Stomach smooth muscle (tissue), 2 donors: ENCODE measurements at regions not wholly inside any gene's neighbourhood (a gene's known extent, or its start where the extent isn't known, plus 50 kb on each side); places are given as distances from the start of the nearest gene placed in this dataset.

ENCODE experiments used
- H3K27ac ChIP-seq: one replicate; pipeline ENCODE4 v1.7.0; 2013; ENCODE audit warnings: mild to moderate bottlenecking, low read length, inconsistent platforms
- H3K27me3 ChIP-seq, 2 donors: one replicate each; pipeline ENCODE4 v1.7.0; 2013; ENCODE audit warnings: low read length in 2 of 2; ENCODE audit not compliant: insufficient read depth in 2 of 2, control insufficient read depth in 1 of 2
- H3K36me3 ChIP-seq, 2 donors: one replicate each; pipeline ENCODE4 v1.7.0; 2013; ENCODE audit warnings: low read length in 2 of 2; ENCODE audit not compliant: control insufficient read depth in 2 of 2, insufficient read depth in 2 of 2
- H3K4me1 ChIP-seq: one replicate; pipeline ENCODE4 v1.7.0; 2013; ENCODE audit warnings: low read length; ENCODE audit not compliant: control insufficient read depth, insufficient read depth
- H3K4me3 ChIP-seq, 2 donors: one replicate each; pipeline ENCODE4 v1.7.0; 2013; ENCODE audit warnings: low read length in 2 of 2
- H3K9ac ChIP-seq, 2 donors: one replicate each; pipeline ENCODE4 v1.7.0; 2013; ENCODE audit warnings: low read length in 2 of 2, mild to moderate bottlenecking in 1 of 2
- H3K9me3 ChIP-seq, 2 donors: one replicate each; pipeline ENCODE4 v1.7.0; 2013; ENCODE audit warnings: low read length in 2 of 2; ENCODE audit not compliant: control insufficient read depth in 2 of 2
- donor health status: healthy.
- donor health status: Pancreatic carcinoma.

DNA sequence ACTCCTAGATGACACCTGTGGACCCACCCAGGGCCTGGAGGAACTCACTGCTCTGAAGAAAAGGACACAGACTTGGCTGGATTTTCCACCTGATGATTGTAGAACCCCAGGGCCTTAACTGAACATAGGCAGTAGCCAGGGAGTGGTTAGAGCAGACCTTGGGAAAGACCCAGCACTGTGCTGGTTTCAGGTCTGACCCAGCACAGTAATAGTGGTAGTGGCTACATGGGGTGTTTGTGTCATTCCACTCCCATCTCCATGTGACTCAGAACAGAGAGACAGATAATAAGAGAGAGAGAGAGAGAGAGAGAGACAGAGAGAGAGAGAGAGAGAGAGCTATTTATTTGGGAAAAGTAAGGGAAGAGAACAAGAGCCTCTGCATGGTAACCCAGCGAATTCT is 239.1 kb upstream of the MEOX2 start:
- Histone ChIP-seq H3K9me3 (no peaks in the 10 kb centered on the region), H3K4me3 (no peak overlapping the region), H3K9ac (no peak overlapping the region), H3K4me1 (no peaks in the 10 kb centered on the region), H3K36me3 (no peaks in the 10 kb centered on the region), H3K27ac (no peak overlapping the region), H3K27me3 (no peaks in the 10 kb centered on the region)

DNA sequence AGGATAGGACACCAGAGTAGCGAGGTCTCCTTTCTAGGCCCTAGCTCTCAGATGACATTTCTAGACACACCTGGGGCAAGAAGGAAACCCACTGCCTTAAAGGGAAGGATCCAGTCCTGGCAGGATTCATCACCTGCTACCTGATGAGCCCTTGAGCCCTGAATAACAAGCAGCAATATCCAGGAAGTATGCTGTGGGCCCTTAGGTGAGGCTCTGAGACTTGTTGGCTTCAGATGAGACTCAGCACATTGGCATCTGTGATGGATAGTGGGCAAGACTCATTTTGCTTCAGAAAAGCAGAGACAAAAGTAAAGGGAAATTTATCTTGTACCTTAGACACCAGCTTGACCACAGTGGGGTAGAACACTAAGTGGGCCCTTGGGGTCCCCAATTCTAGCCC is 238.4 kb upstream of the MEOX2 start:
- Histone ChIP-seq H3K9ac (no peak overlapping the region), H3K9me3 (no peaks in the 10 kb centered on the region), H3K4me1 (no peaks in the 10 kb centered on the region), H3K4me3 (no peak overlapping the region), H3K27me3 (no peaks in the 10 kb centered on the region), H3K27ac (no peak overlapping the region), H3K36me3 (no peaks in the 10 kb centered on the region)

DNA sequence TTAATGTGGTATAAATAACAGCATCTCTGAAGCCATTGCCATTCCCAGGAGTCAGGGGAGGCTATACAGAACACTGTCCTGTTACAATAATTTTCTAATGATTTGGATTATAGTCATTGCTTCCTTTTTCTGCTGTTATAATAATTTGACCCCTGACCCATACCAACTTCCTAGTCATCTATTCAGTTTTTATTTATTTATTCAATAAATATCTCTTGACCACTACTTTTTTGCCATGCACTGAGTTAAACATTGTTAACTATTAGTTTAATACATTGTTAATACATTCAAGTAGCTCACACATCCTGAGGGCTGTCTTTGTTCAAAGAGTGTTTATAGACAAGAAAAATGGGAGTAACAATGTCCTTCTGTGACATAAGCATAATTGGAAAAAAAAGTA is 235.5 kb upstream of the MEOX2 start:
- H3K36me3 ChIP-seq, result no peaks in the 10 kb centered on the region
- no peak overlapping the region for H3K27ac ChIP-seq
- H3K4me1 ChIP-seq, result no peaks in the 10 kb centered on the region
- no peaks in the 10 kb centered on the region for H3K27me3 ChIP-seq
- no peak overlapping the region for H3K9ac ChIP-seq
- H3K4me3 ChIP-seq, result no peak overlapping the region
- no peaks in the 10 kb centered on the region for H3K9me3 ChIP-seq

DNA sequence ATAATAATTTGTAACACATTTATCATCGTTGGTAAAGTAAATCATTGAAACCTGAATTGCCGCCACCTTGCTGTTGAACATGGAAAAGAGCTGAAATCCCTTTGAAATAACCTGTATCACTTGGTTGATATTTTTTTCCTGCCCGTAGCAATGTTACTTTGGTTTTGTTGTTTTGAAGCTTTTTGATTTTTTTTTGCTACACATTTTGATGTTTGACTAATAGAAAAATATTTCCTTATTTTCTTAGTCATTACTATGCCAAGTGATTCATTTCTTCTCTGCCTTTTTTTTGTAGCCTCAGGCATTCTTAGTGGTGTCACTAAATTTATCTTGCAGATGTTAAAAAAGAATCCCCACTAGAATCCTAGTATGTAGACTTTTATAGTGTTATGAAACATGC is 235.1 kb upstream of the MEOX2 start:
- no peak overlapping the region for H3K4me3 ChIP-seq
- H3K9ac ChIP-seq, result no peak overlapping the region
- H3K4me1 ChIP-seq, result no peaks in the 10 kb centered on the region
- H3K9me3 ChIP-seq, result no peaks in the 10 kb centered on the region
- H3K27ac ChIP-seq, result no peak overlapping the region
- H3K36me3 ChIP-seq, result no peaks in the 10 kb centered on the region
- H3K27me3 ChIP-seq, result no peaks in the 10 kb centered on the region

DNA sequence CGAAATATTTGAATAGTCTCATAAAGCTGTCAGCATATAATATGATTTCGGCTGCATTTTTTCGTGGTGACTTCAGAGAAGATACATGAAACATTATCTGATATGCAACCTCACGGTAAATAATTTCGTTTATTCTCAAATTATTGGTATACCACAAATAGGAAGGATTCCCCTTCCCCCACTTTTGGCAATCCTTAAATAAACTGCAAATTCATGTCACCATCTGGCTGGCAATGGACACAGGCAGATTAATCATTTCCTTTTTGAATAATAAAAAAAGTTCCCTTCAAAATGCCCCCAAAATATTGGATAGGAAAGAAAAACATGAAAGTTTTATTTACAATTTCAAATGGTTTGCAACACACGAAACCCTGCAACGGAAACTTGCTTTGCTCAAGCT is 234.5 kb upstream of the MEOX2 start:
- Histone ChIP-seq H3K27me3 (no peaks in the 10 kb centered on the region), H3K4me1 (peaks cover 2% of the 10 kb centered on the region), H3K27ac (no peak overlapping the region), H3K9me3 (no peaks in the 10 kb centered on the region), H3K4me3 (no peak overlapping the region), H3K9ac (no peak overlapping the region), H3K36me3 (no peaks in the 10 kb centered on the region)

DNA sequence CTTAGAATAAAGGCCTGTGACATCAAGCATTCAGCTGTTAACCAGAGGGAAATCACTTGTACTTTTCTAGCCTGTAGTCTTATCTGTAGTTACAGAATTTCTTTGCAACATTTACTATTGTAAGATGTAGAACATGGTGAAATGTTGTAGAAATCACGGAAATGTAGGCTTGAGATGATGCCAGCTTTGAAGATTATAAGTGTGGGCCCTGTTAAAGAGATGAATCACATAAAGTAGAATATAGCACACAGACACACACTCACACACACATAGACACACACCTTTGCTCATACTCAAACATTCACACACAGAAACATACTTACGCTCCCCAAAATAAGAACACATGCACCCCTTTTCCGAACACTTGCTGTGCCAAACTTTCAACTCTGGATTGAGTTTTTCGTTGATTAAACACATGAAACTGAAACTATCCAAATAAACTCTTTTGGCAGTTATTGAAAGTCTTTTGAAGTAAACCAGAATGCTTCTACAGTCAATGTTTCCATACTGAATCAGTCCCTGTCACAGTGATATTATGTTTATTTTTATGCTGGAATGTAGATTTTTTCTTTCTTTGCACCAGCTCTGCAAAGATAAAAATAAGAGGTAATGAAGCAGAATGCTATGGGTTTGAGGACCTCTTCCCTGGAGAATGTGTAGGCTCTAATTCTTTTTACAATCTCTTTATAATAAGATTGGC is 230.3 kb upstream of the MEOX2 start:
- no peaks in the 10 kb centered on the region for H3K27me3 ChIP-seq
- no peaks in the 10 kb centered on the region for H3K36me3 ChIP-seq
- H3K9me3 ChIP-seq, result no peaks in the 10 kb centered on the region
- H3K27ac ChIP-seq, result no peak overlapping the region
- peak overlapping the region; percentile 30 to 41 for H3K4me3 ChIP-seq
- no peak overlapping the region for H3K9ac ChIP-seq
- H3K4me1 ChIP-seq, result peaks cover 2% of the 10 kb centered on the region

DNA sequence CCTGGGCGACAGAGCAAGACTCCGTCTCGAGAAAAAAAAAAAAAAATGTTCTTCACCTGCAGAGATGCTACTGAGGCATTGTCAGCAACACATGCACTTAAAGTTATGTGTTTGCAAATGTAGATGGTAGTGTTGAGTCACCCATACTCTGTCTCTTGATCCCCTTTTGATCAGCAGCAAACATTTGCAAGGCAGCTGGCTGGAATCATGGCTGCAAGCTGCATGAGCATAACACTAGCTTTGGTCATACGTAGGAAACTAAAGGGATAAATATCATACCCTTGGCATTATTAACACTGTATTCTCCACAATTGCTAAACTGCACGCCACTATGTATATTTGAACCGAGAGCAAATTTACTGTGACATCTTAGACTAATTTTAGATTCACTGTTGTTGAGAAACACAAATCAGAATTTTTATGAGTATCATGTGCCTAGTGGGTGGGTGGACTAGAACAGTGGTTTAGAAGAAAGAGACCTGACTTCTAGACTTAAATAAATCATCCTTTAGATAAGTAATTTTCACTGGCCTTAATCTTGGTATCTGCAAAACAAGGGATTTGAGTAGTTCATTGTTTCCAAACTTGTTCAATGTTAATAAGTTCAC is 229.3 kb upstream of the MEOX2 start:
- H3K36me3 ChIP-seq, result no peaks in the 10 kb centered on the region
- no peak overlapping the region for H3K27ac ChIP-seq
- H3K27me3 ChIP-seq, result no peaks in the 10 kb centered on the region
- H3K9ac ChIP-seq, result no peak overlapping the region
- H3K9me3 ChIP-seq, result no peaks in the 10 kb centered on the region
- H3K4me1 ChIP-seq, result peaks cover 2% of the 10 kb centered on the region
- no peak overlapping the region for H3K4me3 ChIP-seq

DNA sequence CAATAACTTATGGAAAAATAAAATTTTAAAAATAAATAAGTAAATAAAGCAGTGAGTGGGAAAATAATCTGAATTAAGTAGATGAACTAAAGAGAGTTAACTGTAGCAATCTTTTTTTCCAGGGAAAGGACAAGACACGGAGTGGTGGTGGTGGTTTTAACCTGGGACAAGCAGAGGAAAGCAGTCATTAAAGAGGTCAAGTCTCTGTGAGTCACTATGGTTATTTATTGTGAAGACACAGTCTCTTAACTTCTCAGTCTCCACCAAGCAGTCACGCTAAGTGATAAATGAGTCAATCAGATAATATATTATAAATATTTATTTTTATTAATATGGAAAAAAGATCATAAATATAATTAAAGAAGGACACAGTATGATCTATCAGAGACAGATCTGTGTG is 228.1 kb upstream of the MEOX2 start:
- Histone ChIP-seq H3K9me3 (no peaks in the 10 kb centered on the region), H3K9ac (no peak overlapping the region), H3K4me3 (no peak overlapping the region), H3K4me1 (peaks cover 2% of the 10 kb centered on the region), H3K36me3 (no peaks in the 10 kb centered on the region), H3K27ac (no peak overlapping the region), H3K27me3 (no peaks in the 10 kb centered on the region)

DNA sequence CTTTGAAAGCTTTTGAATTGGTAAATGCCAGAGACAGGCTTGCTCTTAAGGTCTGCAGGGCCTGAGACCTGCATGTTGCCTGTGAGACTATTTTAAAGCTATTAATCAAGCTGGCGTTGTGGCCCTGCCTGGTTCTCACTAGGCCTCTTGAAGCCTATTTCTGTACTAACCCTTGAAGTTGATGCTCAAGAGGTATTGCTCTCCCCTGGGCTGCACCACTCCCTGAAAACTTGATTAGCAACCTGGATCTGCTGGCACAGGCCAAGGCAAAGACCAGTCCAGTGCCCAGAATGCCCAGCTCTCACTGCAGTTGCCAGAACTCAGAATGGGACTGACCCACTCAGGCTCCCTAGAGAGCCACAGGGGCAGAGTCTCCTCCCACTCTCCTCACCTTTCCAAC is 220.0 kb upstream of the MEOX2 start:
- Histone ChIP-seq H3K27ac (no peak overlapping the region), H3K36me3 (no peaks in the 10 kb centered on the region), H3K9ac (no peak overlapping the region), H3K9me3 (no peaks in the 10 kb centered on the region), H3K27me3 (no peaks in the 10 kb centered on the region), H3K4me3 (no peak overlapping the region), H3K4me1 (no peaks in the 10 kb centered on the region)

DNA sequence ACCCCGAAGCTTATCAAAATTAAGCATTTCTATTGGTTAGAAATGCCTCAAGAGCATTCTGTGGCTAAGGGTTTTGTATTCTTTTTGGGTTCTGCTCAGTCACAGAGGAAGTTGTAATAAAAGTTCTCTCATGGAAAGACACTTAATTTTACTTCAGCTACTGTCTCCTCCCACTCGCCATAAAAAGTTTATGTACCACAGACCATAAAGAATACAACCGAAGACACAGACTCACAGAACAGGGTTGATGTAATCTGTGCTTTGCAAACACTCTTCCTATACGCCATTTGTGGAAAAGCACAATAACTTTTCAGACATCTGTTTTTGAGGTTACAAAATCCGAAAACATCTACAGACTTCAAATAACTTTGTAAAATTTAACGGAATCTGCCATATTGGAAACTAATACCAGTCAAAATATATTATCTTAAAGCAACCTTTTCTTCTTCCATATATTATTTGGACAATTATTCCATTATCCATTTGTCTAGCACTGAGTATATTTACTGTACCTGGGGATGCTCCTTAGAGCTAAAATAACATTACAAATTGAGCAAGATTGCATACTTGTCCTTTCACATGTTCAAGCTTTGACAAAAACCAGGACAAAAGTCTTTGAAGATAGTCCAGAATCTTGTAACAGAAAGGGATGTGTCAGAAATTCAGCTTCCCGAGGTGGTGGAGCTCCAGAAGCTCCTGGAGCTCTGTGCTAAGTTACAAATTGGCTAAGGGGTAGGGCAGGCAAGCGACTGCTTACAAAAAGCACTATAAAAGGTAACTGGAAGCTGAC is 219.0 kb upstream of the MEOX2 start:
- Histone ChIP-seq H3K9me3 (no peaks in the 10 kb centered on the region), H3K4me1 (no peaks in the 10 kb centered on the region), H3K4me3 (no peak overlapping the region), H3K27me3 (no peaks in the 10 kb centered on the region), H3K27ac (no peak overlapping the region), H3K9ac (no peak overlapping the region), H3K36me3 (no peaks in the 10 kb centered on the region)
